Spinal cord (tissue), 9 donors: ENCODE measurements at regions not wholly inside any gene's neighbourhood (a gene's known extent, or its start where the extent isn't known, plus 50 kb on each side); places are given as distances from the start of the nearest gene placed in this dataset.

Experiments
- DNase-seq, 6 donors: peaks; one replicate each; pipeline versions ENCODE4 v3.0.0 to v3.0.0-alpha.2; 2013 to 2015; ENCODE audit warnings: low spot score in 6 of 6, low read depth in 4 of 6
- H3K27ac ChIP-seq: one replicate; pipeline ENCODE4 v1.5.1; 2013; ENCODE audit warnings: low read depth, low read length, control low read depth
- H3K27me3 ChIP-seq: one replicate; pipeline ENCODE4 v1.6.1; 2013; ENCODE audit warnings: low read length; ENCODE audit not compliant: control insufficient read depth, insufficient read depth
- H3K36me3 ChIP-seq: one replicate; pipeline ENCODE4 v1.6.1; 2013; ENCODE audit warnings: low read length; ENCODE audit not compliant: control insufficient read depth, insufficient read depth
- H3K4me1 ChIP-seq: one replicate; pipeline ENCODE4 v1.6.1; 2013; ENCODE audit warnings: low read length; ENCODE audit not compliant: control insufficient read depth, insufficient read depth
- H3K4me3 ChIP-seq: one replicate; pipeline ENCODE4 v1.5.1; 2013; ENCODE audit warnings: low read depth, low read length, control low read depth
- H3K9me3 ChIP-seq: one replicate; pipeline ENCODE4 v1.6.1; 2013; ENCODE audit warnings: low read length; ENCODE audit not compliant: control insufficient read depth, insufficient read depth
- WGBS: methylation state at CpG from one replicate; pipeline ENCODE4 v1.1.5; 2013; ENCODE audit warnings: missing lambda C conversion rate; ENCODE audit not compliant: insufficient coverage; 5-methylcytosine and 5-hydroxymethylcytosine counted together
- donor health status: healthy.

DNA sequence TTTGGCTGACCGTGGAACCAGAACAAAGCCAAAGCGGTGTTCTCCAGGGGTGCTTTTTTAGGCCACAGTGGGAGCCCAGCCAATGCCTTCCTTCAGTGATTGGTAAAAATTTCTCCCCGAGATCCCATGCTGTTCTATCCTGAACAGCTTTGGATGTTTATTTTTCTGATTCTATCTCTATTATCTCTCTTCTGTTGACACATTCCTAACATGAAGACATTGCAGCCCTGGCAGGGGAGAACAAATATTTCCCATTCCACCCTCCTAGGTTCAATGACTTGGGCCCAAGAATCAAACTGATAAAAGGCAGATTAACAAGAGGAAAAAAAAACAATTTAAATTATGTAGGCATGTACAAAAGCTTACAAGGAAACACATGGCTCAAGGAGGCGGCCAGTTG, 162.7 kb downstream of the PFKFB3 start:
- Histone ChIP-seq H3K9me3 (no peaks in the 10 kb centered on the region), H3K27me3 (no peaks in the 10 kb centered on the region), H3K27ac (no peak overlapping the region), H3K4me3 (no peak overlapping the region), H3K4me1 (no peaks in the 10 kb centered on the region), H3K36me3 (no peaks in the 10 kb centered on the region)
- WGBS, result 35% methylated on average over 2 of the region's 4 CpGs
- DNase-seq, result no peak
